GM18909 (cell line): ENCODE measurements at regions not wholly inside any gene's neighbourhood (a gene's known extent, or its start where the extent isn't known, plus 50 kb on each side); places are given as distances from the start of the nearest gene placed in this dataset.

Experiments
- ATAC-seq: cut with Tn5 transposase; IDR thresholded peaks from one replicate; pipeline ENCODE4 v1.9.1; 2021; ENCODE audit warnings: mild to moderate bottlenecking; ENCODE audit not compliant: unreplicated experiment, poor library complexity

DNA sequence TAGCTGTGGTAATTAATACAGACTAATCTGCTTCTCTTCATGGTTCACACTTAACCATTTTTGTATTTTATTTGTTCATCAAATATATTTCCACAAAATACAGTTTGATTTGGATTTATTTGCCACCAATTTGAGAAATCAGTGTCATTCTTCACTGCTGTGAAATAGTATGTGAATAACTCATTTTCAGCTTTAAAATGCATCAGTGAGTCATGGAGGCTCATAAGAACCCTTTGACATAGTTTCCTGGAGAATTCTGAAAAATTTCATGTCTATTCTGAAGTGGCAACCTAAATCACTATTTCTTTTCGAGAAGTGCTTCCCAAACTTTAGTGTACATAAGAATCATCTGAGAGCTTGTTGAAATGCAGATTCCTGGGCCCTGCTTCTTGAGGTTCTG, 1026.7 kb upstream of the ACVR2A start:
- ATAC-seq: no peak

DNA sequence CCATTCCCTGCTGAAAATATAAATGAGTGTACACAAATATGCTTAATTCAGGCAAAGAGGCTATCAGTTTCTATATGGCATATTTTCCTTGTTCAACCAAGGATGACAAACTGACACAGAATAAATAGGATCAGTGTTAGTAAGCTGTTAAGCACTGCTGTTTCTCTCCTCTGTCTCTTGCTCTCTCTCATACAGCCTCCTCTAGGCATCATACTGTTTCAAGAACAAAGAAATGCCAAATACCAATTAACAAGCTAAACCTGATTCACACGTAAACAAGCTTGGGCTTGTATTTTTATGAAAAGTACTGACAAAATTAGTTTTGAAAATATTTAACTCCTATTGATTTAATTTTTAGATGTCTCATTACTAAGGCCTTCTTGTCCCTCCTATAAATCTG, 1027.2 kb upstream of the ACVR2A start:
- no peak for ATAC-seq

DNA sequence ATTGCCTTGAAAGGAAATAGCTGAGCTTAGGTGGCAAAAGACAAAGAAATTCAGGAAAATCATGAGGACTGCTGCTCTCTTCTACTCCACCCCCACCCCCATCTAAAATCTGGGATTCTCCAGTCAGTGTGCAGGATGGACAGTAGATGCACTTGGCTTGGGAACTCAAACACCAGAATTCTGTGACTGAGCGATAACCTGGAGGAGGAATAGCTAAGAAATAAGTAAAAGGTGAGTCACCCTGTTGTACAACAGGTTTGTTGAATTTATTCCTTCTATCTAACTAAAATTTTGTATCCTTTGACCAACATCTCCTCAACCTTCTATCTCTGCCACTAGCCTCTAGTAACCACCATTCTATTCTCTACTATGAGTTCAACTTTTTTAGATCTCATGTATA, 1029.9 kb upstream of the ACVR2A start:
- ATAC-seq: no peak

DNA sequence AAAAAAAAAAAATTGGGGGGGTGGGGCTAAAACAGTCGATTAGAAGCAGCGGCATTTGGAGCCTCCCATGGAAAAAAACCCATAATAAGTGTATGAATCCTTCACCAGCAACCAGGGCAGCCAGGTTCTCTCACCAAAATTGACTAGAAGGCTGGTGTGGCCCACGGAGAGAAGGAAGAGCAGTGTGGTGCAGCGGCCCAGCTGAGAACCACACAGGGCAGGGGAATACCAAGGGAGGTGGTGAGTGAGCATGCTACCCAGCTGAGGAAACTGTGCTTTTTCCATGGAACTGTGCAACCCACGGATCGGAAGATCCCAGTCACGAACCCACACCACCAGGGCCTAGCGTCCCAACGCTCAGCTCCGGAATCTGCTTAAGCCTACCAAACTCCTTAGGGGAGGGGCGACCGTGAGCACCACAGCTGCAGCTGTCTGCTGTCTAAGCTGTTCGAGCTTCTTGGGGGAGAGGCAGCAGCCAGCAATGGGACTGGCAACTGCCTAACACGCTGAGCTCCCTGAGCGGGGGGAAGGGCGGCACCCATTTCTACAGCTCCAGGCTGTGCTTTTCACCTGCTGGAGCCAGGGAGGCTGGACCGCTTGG, 1037.2 kb upstream of the ACVR2A start:
- no peak for ATAC-seq

DNA sequence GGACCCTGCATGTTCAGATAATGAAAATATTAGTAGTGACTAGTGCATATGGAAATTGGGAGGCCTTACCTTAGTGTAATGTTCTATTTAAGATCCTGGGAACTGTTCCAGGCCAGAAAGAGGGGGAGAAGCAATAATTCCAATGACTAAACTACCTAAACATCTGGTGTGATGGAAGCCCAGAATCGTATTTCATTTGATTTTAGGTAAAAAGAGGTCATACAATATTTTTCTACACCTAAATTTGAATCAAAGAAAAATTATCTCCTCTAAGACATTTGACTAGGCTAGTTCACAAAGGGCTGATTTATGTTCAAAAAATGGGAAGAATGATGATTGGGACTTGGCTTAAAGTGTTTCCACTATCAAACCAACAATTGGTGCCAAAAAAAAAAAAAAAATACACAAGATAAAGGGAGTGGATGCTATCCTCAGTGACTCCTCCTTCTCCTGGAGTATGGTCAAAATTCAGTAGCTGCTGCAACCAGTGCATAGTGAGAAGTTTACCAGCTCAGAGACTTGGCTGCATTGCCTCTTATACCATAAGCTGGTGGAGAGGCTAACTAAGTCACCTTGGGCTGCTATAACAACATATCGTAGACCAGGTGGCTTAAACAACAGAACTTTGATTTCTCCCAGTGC, 1038.3 kb upstream of the ACVR2A start:
- ATAC-seq: no peak

DNA sequence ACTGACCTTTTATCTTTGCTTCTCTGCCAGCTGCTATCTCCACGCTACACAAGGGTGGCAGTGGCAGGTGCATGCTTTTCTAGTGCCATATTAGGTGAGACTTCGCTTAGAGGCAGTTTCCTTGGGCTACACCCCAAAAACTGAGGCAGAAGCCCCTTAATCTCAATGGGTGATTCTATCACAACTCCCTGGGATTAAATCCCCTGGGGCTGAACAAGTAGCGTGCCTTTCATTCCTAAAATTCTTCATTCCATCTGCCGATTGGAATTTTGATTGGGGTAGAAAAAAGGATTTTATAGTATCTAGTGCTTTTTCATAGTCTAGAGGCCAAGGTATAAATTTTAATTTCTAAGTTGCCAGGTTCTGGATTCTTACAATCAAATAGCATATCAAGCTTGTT, 1040.5 kb upstream of the ACVR2A start:
- ATAC-seq: no peak

DNA sequence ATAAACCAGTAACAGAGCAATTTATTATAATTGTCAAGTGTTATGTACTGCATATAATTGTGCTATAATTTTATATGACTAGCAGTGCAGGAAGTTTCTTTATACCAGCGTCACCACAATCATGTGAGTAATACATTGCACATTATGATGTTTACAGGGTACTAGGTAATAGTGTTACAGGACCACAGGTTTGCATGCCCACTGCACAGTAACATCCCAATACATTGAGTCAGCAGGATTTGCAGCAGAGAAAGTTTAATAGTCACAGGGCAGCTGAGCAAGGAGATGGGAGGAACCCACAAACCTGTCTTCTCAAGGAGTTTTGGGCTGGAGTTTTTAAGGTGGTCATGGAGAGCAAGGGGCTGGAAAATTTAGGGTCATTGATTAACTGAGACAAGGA, 1042.9 kb upstream of the ACVR2A start:
- no peak for ATAC-seq

DNA sequence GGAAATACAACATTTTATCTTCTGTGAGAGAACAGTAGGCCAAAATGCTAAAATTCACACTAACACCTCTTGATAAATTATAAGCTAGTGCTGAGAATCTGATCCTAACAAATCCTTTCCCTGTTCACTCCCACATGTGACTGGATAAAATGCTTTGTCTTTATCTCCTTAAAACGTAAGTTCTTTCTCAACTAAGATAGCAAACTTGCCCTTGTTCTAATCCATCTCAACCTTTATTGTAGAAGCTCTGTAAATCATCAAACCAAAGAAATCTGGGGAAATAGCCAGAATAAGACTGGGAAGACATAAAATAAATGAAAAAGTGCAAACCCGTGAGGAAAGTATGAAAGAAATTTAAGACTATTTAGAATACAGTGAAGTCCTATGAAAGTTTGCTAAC, 1058.4 kb upstream of the ACVR2A start:
- no peak for ATAC-seq

DNA sequence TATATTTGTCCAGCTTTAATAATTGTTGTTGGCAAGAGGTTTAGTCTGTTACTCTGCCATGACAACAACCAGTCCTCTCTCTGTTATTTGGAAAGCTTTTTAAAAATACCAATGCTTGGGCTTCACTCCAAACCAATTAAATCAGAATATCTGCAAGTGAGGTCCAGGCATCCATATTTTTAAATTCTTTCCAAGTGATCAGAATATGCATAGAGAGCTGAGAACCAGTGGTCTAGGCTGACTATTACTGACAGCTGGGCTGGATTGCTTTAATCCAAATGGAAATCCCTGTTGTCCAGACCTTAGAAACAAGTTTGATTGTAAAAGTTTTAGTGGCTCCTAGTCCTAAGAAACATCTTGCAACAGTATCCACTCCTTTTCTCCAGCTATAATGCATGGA, 1059.7 kb upstream of the ACVR2A start:
- ATAC-seq: no peak

DNA sequence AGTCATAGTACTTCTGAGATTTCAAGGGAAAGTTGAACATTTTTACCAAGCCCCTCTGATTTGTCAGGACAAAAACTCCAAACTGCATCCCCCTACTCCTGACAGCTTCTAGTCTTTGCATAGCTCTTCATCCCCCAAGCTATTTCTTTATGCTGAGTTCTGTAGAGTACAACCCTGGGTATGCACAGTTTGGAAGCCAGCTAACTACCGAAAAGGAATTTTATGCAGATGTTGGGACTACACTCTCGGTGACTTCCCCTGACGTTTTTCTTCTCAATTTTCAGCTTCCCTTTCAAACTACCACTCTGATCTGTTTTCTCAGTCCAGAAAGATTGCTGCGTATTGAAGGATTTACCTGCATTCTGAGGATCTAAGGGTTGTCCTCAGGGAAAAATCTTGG, 1060.2 kb upstream of the ACVR2A start:
- no peak for ATAC-seq

DNA sequence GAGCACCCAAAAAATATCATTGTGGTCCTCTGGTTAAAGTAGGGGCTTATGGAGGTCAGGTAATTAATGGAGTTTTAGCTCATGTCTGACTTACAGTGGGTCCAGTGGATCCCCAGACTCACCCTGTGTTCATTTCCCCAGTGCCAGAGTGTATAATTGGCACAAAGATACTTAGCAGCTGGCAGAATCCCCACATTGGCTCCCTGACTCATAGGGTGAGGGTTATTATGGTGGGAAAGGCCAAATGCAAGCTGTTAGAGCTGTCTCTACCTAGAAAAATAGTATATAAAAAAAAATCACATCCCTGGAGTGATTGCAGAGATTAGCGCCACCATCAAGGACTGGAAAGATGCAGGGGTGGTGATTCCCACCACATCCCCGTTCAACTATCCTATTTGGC, 1067.6 kb upstream of the ACVR2A start:
- no peak for ATAC-seq

DNA sequence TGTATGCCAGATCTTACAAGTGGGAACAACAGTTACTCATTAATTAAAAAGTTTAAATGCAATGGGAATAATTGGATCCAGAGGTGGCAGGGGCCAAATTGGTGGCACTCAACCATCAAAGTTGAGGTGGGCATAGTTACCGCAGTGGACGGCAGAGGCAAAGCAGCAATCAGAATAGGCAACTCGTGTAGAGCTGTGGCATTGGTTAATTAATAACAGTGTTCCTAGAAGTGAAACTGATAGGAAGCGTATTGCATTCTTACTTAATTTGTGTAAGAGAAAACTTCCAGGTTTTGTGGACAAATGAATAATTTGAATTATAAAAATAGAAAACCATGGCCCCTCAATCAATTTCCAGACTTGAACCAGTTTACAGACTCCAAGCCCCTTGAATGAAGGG, 1068.2 kb upstream of the ACVR2A start:
- ATAC-seq: no peak

DNA sequence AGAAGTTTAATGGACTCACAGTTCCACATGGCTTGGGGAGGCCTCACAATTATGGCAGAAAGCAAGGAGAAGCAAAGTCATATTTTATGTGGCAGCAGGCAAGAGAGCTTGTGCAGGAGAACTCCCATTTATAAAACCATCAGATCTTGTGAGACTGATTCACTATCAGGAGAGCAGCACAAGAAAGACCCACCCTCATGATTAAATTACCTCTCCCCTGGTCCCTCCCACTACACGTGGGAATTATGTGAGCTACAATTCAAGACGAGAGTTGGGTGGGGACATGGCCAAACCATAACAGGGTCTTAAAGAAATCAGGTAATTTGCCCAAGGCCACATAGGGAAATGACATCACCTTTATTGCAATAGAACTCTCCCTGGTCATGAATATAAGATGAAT, 1073.3 kb upstream of the ACVR2A start:
- ATAC-seq: no peak

DNA sequence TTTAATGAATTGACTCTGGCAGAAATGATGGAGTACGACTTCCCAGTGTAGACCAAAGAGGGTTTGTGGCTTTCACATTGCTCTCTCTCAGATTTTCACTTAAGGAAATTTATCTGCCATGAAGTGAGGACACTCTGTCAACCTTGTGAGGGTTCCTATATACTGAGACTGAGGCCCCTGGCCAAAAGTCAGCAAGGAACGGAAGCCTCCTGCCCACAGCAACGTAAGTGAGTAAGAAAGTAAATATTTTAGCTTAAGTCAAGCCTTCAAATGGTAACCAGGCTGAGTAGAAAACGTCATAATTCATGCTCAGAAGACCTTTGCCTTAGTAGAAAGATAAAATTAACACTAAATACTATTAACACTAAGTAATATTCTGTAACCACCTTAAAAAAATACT, 1080.5 kb upstream of the ACVR2A start:
- ATAC-seq: no peak

DNA sequence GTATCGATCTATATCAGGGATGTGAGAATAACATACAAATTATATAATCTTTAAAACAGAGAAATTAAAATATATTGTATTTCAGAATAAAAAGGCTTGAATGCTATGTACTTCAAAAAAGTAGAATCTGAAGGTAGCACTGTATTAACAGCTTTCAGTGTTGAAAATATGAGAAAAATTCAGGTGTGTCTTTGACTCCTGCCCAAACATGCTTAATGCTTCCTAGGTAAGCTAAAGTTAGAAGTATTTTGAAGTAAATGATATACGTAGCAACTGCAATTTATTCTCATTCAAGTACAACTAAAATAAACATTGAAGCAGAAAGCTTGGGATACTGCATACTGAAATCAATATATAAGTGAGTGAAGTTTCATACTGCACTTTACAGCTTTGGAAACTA, 1082.0 kb upstream of the ACVR2A start:
- no peak for ATAC-seq

DNA sequence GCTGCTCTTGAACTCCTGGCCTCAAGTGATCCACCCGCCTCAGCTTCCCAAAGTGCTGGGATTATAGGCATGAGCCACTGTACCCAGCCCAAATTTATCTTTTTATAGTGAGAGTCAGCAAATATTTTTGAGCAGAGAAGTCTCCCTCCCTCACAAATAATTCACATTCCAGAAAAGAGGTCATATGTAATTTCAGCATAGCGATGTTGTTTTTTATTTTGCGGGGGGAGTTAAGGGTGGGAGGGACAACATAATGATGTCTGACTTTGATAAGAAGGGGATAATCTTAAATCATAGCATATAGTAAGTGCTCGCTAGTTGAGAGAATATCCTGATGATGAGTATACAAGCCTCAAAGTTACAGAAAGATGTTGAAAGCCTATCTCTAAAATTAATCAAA, 1090.2 kb upstream of the ACVR2A start:
- ATAC-seq: no peak

DNA sequence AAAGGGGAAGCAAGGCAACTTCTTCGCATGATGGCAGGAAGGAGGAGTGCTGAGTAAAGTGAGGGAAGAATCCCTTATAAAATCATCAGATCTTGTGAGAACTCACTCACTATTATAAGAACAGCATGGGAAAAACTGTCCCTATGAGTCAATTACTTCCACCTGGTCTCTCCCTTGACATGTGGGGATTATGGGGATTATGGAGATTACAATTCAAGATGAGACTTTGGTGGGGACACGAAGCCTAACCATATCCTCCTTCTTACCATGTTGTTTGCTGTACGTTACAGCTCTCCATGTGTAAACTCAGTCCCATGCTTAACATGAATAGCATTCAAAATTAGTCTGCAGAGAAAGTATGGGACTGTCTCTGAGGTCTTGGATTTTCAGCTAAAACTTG, 1096.8 kb upstream of the ACVR2A start:
- no peak for ATAC-seq

DNA sequence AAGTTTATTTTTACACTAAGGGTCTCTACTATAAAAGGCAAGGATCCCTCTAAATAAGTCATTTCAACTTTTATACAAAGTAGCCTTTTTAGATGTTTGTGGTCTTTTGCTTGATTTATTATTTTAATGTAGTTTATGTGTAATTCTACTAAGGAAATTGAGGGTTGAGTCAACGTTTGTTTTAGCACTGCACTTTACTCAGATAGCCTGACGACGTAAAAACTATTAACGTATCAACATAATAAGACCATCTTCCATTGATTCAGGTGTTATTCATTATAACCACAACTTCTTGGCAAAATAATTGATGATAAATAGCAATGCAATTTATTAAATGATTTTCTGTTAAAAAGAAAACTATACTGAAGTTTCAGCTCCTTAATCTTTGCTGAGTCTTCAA, 1103.6 kb upstream of the ACVR2A start:
- no peak for ATAC-seq

DNA sequence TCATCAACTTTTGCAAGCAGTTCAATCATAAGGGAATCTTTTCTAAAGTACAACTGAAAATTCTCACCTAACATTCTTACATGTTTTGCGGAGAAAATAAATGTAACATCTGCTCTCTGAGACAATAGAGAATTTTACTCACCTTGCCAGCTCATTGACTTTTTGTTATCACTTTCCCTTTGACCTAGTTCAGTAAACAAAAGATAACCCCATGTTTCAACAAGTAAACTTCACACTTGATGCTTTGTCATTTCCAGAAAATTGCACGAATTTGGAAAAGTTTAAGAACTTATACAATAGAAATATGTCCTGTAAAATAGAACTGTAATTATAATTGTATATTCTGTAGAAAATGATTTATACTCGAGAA, 1110.0 kb upstream of the ACVR2A start:
- ATAC-seq: no peak

DNA sequence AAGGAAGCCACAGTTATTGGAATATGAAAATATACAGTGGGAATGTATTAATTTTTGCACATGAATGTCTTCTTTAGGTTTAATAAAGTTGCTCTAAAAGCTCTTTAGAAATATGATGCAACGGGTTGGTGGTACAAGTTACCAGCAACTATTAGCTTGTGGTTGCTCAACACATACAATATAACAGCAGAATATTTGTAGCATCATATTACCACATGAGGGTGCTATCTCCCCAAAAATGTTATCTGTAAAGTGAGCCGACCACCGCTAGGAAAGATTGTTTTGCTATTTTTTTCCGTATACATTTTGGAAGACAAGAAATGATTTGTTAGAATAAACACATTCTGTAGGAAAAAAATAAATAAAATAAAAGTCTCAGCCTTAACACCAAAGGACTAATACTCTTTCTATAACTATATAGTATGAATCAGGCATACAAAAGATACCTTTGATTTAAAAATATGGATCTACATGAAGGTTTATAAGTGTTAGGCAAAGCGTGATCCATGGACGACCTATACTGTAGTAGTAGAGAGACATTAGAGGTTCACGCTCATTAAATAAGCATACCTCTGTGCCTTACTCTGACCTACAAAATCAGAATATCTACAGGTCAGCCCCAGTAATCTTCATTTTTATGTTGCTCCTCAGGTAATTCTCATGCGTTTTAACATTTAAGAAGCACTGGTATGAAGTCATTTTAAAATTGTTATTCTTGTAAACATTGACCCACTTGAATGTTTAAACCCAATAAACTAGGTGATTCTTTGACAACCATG, 1110.6 kb upstream of the ACVR2A start:
- ATAC-seq: peak; percentile 84

DNA sequence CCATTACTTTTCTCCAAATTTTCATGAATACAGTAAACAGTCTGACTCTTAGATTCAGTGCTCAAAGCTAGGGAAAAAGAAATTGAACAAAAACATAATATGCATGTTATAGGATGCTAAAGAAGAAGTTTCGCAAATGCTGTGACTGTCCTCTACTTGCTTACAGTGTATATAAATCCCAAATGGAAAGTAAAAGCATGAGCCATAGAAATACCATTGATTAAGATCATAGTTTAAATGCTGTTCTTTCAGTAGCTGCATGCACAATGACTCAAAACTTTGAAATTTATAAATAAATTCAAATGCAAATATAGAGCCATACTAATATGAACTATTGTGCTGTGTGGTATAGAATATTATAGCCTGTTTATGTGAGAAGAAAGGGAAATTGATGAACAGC, 1113.9 kb upstream of the ACVR2A start:
- ATAC-seq: no peak

DNA sequence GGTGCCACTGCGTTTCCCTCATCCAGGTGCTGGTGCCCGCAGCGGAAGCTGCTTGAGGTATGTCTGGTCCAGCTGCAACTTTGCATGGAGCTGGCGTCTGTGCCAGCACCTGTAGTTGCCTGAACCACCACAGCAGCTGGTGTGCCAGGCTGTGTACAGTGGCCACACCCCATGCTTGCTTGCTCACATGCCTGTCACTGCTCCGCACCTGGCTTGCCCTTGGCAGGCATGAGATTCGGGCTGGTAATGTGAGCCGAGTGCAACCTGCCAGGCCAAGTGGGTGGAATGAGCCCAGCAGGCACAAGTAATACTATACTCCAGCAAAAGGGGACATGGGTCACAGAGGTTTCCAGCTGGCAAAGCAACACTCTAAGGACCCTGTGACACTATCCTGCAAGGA, 1123.3 kb upstream of the ACVR2A start:
- no peak for ATAC-seq
